ENCODE measurements at regions not wholly inside any gene's neighbourhood (a gene's known extent, or its start where the extent isn't known, plus 50 kb on each side); places are given as distances from the start of the nearest gene placed in this dataset.

DNA sequence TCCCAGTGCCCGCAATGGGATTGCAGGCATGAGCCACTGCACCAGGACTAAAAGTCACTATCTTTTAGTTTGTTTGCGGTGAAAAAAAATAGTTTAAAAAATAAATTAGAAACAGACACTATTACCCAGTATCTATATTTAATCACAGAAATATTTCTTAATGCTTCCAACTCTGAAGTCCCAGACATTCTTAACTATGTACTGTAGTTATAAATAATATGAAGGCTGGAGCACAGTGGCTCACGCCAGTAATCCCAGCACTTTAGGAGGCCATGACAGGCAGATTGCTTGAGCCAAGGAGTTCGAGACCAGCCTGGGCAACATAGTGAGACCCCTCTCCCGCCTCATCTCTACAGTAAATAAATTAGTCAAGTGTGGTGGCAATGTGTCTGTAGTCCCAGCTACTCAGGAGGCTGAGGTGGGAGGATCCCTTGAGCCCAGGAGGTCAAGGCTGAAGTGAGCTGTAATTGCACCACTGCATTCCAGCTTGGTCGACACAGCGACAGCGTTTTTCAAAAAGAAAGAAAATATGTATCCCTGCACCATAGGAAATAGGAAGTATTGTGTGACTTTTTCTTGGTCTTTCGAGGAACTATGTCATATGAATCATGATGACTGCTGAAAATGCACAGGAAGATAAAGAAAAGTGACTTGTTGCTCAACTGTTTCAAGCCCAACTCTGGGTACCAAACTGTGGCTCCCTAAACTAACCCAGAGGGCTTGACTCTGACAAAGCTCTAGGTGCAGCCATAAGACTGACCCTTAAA, 74.9 kb upstream of the STEAP1B start:
- H3K9me3 ChIP-seq (ENCODE audit: control insufficient read depth in 1 of 2, insufficient read depth in 1 of 2, low read depth in 1 of 2, low read length in 2 of 2): no peaks in the 10 kb centered on the region
- ATAC-seq (no peak), DNase-seq (ENCODE audit: low read depth, low spot score) (no peak)
- no TSS peak for BruUV-seq (replicated peaks)
- H3K4me2 ChIP-seq (ENCODE audit: low read length): no peak overlapping the region
- H3K9me2 ChIP-seq (ENCODE audit: insufficient read depth): no peaks in the 10 kb centered on the region
- no peak for TF ChIP-seq RAD21 (IDR thresholded peaks at IDR 0.05; ENCODE audit: low read depth)
- no peak for TF ChIP-seq ELF1 (IDR thresholded peaks at IDR 0.05; ENCODE audit: borderline replicate concordance, low read depth)
- no peak for TF ChIP-seq SRF (IDR thresholded peaks at IDR 0.05; ENCODE audit: low read depth)
- TF ChIP-seq SP1 (IDR thresholded peaks at IDR 0.05; ENCODE audit: low read depth): no peak
- no peak for TF ChIP-seq REST (IDR thresholded peaks at IDR 0.05; ENCODE audit: low read depth)
- TF ChIP-seq, protein P1, sequence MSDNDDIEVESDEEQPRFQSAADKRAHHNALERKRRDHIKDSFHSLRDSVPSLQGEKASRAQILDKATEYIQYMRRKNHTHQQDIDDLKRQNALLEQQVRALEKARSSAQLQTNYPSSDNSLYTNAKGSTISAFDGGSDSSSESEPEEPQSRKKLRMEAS (IDR thresholded peaks at IDR 0.05): no peak
- no peak for TF ChIP-seq YY1 (IDR thresholded peaks at IDR 0.05; ENCODE audit: extremely low read depth, insufficient replicate concordance, low read depth, low read length)
- TF ChIP-seq ZNF274 (IDR thresholded peaks at IDR 0.05; ENCODE audit: low read depth, low read length): no peak
- no peak for TF ChIP-seq TCF7L2 (IDR thresholded peaks at IDR 0.05; ENCODE audit: borderline replicate concordance, extremely low read depth, insufficient read depth, insufficient read length)
- TF ChIP-seq ZBTB33 (IDR thresholded peaks at IDR 0.05; ENCODE audit: extremely low read depth, insufficient replicate concordance, low read length): no peak
- no peak for TF ChIP-seq POLR2A (IDR thresholded peaks at IDR 0.05; ENCODE audit: borderline replicate concordance, extremely low read depth, insufficient read depth, insufficient read length)
- TF ChIP-seq EZH2phosphoT487 (IDR thresholded peaks at IDR 0.05; ENCODE audit: borderline replicate concordance): no peak
- no peak for TF ChIP-seq JUND (IDR thresholded peaks at IDR 0.05)
- TF ChIP-seq ATF3 (IDR thresholded peaks at IDR 0.05): no peak
- TF ChIP-seq CEBPB (IDR thresholded peaks at IDR 0.05; ENCODE audit: low read depth): no peak
- TF ChIP-seq CTCF (IDR thresholded peaks at IDR 0.05 in 2 of 3, conservative IDR thresholded peaks at IDR 0.05 in 1 of 3; ENCODE audit: borderline replicate concordance in 1 of 3, insufficient read depth in 1 of 3, low read depth in 2 of 3, low read length in 2 of 3): no peak
- H2AFZ ChIP-seq (ENCODE audit: low read depth, low read length, poor library complexity, severe bottlenecking): no peak overlapping the region
- H3K27me3 ChIP-seq (ENCODE audit: insufficient read depth, low read length): no peaks in the 10 kb centered on the region
- ChIA-PET RAD21 (ENCODE audit: low non-redundant PET in 1 of 2, low total read pairs in 2 of 2, uncharacterized antibody in 2 of 2, unreplicated experiment in 2 of 2) (no interaction called here), POLR2A (no interaction called here), CTCF (interaction anchor here (0.6 kb wide), 1 partner anchor 15 kb away, joined by 3 read pairs; no protein-coding TSS in a partner anchor)
- H3K4me3 ChIP-seq (replicated peaks in 1 of 2; ENCODE audit: low read depth in 1 of 2, low read length in 2 of 2): no peak overlapping the region
- H3K79me2 ChIP-seq (ENCODE audit: insufficient read depth, low read length): no peaks in the 10 kb centered on the region
- no peaks in the 10 kb centered on the region for H4K20me1 ChIP-seq (ENCODE audit: insufficient read depth)
- H3K9ac ChIP-seq (ENCODE audit: low read length): no peak overlapping the region
- H3K4me1 ChIP-seq (ENCODE audit: control insufficient read depth in 1 of 2, insufficient read depth in 2 of 2, low read length in 2 of 2): peaks cover 0 to 3% of the 10 kb centered on the region in 2 experiments; a peak in 1 of 4 replicates
- H3K27ac ChIP-seq (ENCODE audit: low read depth, low read length): no peak overlapping the region
- H3K36me3 ChIP-seq (ENCODE audit: control insufficient read depth in 1 of 2, insufficient read depth in 2 of 2, low read length in 2 of 2): no peaks in the 10 kb centered on the region
- intact Hi-C loops (cut with micrococcal nuclease): no loop called here

Measured in HCT116 (cell line).